ENCODE measurements at regions not wholly inside any gene's neighbourhood (a gene's known extent, or its start where the extent isn't known, plus 50 kb on each side); places are given as distances from the start of the nearest gene placed in this dataset.

- no peak for DNase-seq (ENCODE audit: low spot score in 2 of 2)
- H3K4me3 ChIP-seq = no peak overlapping the region
- in situ Hi-C loops (cut with MboI; ENCODE audit: low sequenced_read_pairs) = no loop called here
- peaks cover 7% of the 10 kb centered on the region; the same call in 1 of the 2 replicates for H3K27me3 ChIP-seq (ENCODE audit: low read depth)
- no peaks in the 10 kb centered on the region; the same call in 1 of the 2 replicates for H3K4me1 ChIP-seq
- H3K36me3 ChIP-seq (replicated peaks) = no peaks in the 10 kb centered on the region
- no peaks in the 10 kb centered on the region for H3K9me3 ChIP-seq
These were observed 461.0 kb downstream of the FOXG1 start for GRCh38 chr14:29227631-29228030.

- in situ Hi-C loops (cut with MboI; ENCODE audit: low sequenced_read_pairs) = no loop called here
- Histone ChIP-seq H3K27me3 (ENCODE audit: low read depth) (peaks cover 15% of the 10 kb centered on the region), H3K9me3 (no peaks in the 10 kb centered on the region), H3K36me3 (replicated peaks) (no peaks in the 10 kb centered on the region), H3K4me1 (no peaks in the 10 kb centered on the region), H3K4me3 (no peak overlapping the region)
- DNase-seq (ENCODE audit: low spot score in 2 of 2) = no peak
These were observed 465.6 kb downstream of the FOXG1 start for GRCh38 chr14:29232153-29232552.

- in situ Hi-C loops (cut with MboI; ENCODE audit: low sequenced_read_pairs) = no loop called here
- no peaks in the 10 kb centered on the region for H3K4me1 ChIP-seq
- no peak for DNase-seq (ENCODE audit: low spot score in 2 of 2)
These were observed 466.1 kb downstream of the FOXG1 start for GRCh38 chr14:29232711-29233110.

GRCh38 chr14:29233188-29233587 lies 466.6 kb downstream of the FOXG1 start:
- Histone ChIP-seq H3K27me3 (ENCODE audit: low read depth) (peaks cover 15% of the 10 kb centered on the region), H3K4me3 (no peak overlapping the region), H3K9me3 (no peaks in the 10 kb centered on the region), H3K4me1 (no peaks in the 10 kb centered on the region), H3K36me3 (replicated peaks) (no peaks in the 10 kb centered on the region)
- DNase-seq (ENCODE audit: low spot score in 2 of 2) = no peak
- in situ Hi-C loops (cut with MboI; ENCODE audit: low sequenced_read_pairs) = no loop called here

More at GRCh38 chr14:29232711-29233110, 466.1 kb downstream of the FOXG1 start:
- no peak overlapping the region for H3K4me3 ChIP-seq
- H3K36me3 ChIP-seq (replicated peaks) = no peaks in the 10 kb centered on the region
- no peaks in the 10 kb centered on the region for H3K9me3 ChIP-seq
- peaks cover 15% of the 10 kb centered on the region for H3K27me3 ChIP-seq (ENCODE audit: low read depth)

- Histone ChIP-seq H3K4me3 (no peak overlapping the region), H3K27me3 (ENCODE audit: low read depth) (peaks cover 13% of the 10 kb centered on the region), H3K9me3 (no peaks in the 10 kb centered on the region), H3K36me3 (replicated peaks) (no peaks in the 10 kb centered on the region), H3K4me1 (no peaks in the 10 kb centered on the region)
- no peak for DNase-seq (ENCODE audit: low spot score in 2 of 2)
- in situ Hi-C loops (cut with MboI; ENCODE audit: low sequenced_read_pairs) = no loop called here
These were observed 469.4 kb downstream of the FOXG1 start for GRCh38 chr14:29235991-29236390.

- no peaks in the 10 kb centered on the region for H3K36me3 ChIP-seq (replicated peaks)
- H3K27me3 ChIP-seq (ENCODE audit: low read depth) = peaks cover 13% of the 10 kb centered on the region
- H3K4me1 ChIP-seq = no peaks in the 10 kb centered on the region
- in situ Hi-C loops (cut with MboI; ENCODE audit: low sequenced_read_pairs) = no loop called here
- no peak for DNase-seq (ENCODE audit: low spot score in 2 of 2)
- no peak overlapping the region for H3K4me3 ChIP-seq
- no peaks in the 10 kb centered on the region for H3K9me3 ChIP-seq
These were observed 469.8 kb downstream of the FOXG1 start for GRCh38 chr14:29236401-29236800.

GRCh38 chr14:29236848-29237247 lies 470.3 kb downstream of the FOXG1 start:
- Histone ChIP-seq H3K4me3 (no peak overlapping the region), H3K27me3 (ENCODE audit: low read depth) (peaks cover 15% of the 10 kb centered on the region), H3K9me3 (no peaks in the 10 kb centered on the region), H3K36me3 (replicated peaks) (no peaks in the 10 kb centered on the region), H3K4me1 (no peaks in the 10 kb centered on the region)
- in situ Hi-C loops (cut with MboI; ENCODE audit: low sequenced_read_pairs) = no loop called here
- no peak for DNase-seq (ENCODE audit: low spot score in 2 of 2)

GRCh38 chr14:29240066-29240465 lies 473.5 kb downstream of the FOXG1 start:
- in situ Hi-C loops (cut with MboI; ENCODE audit: low sequenced_read_pairs) = no loop called here
- Histone ChIP-seq H3K27me3 (ENCODE audit: low read depth) (peaks cover 8% of the 10 kb centered on the region), H3K4me3 (no peak overlapping the region), H3K4me1 (no peaks in the 10 kb centered on the region), H3K36me3 (replicated peaks) (no peaks in the 10 kb centered on the region), H3K9me3 (no peaks in the 10 kb centered on the region)
- no peak for DNase-seq (ENCODE audit: low spot score in 2 of 2)

GRCh38 chr14:29242755-29243754 lies 476.5 kb downstream of the FOXG1 start:
- Histone ChIP-seq H3K4me3 (no peak overlapping the region), H3K9me3 (no peaks in the 10 kb centered on the region), H3K36me3 (replicated peaks) (no peaks in the 10 kb centered on the region), H3K27me3 (ENCODE audit: low read depth) (0 out of 2 replicates have a peak, but pooled peaks cover 2% of the 10 kb centered on the region), H3K4me1 (no peaks in the 10 kb centered on the region)
- DNase-seq (ENCODE audit: low spot score in 2 of 2) = no peak
- in situ Hi-C loops (cut with MboI; ENCODE audit: low sequenced_read_pairs) = no loop called here

GRCh38 chr14:29255692-29256091 lies 489.1 kb downstream of the FOXG1 start:
- no peaks in the 10 kb centered on the region for H3K36me3 ChIP-seq (replicated peaks)
- H3K4me1 ChIP-seq = no peaks in the 10 kb centered on the region
- DNase-seq (ENCODE audit: low spot score in 2 of 2) = no peak
- no peaks in the 10 kb centered on the region for H3K9me3 ChIP-seq
- in situ Hi-C loops (cut with MboI; ENCODE audit: low sequenced_read_pairs) = no loop called here
- no peaks in the 10 kb centered on the region for H3K27me3 ChIP-seq (ENCODE audit: low read depth)
- no peak overlapping the region for H3K4me3 ChIP-seq

GRCh38 chr14:29262979-29263378 lies 496.4 kb downstream of the FOXG1 start:
- H3K4me3 ChIP-seq = no peak overlapping the region
- no peaks in the 10 kb centered on the region for H3K36me3 ChIP-seq (replicated peaks)
- in situ Hi-C loops (cut with MboI; ENCODE audit: low sequenced_read_pairs) = no loop called here
- no peak for DNase-seq (ENCODE audit: low spot score in 2 of 2)
- no peaks in the 10 kb centered on the region for H3K27me3 ChIP-seq (ENCODE audit: low read depth)
- no peaks in the 10 kb centered on the region for H3K4me1 ChIP-seq
- H3K9me3 ChIP-seq = no peaks in the 10 kb centered on the region

- Histone ChIP-seq H3K27me3 (ENCODE audit: low read depth) (no peaks in the 10 kb centered on the region), H3K36me3 (replicated peaks) (no peaks in the 10 kb centered on the region), H3K9me3 (no peaks in the 10 kb centered on the region), H3K4me1 (no peaks in the 10 kb centered on the region), H3K4me3 (no peak overlapping the region)
- in situ Hi-C loops (cut with MboI; ENCODE audit: low sequenced_read_pairs) = no loop called here
- DNase-seq (ENCODE audit: low spot score in 2 of 2) = no peak
These were observed 498.3 kb downstream of the FOXG1 start for GRCh38 chr14:29264865-29265264.

GRCh38 chr14:29265852-29266251 lies 499.3 kb downstream of the FOXG1 start:
- in situ Hi-C loops (cut with MboI; ENCODE audit: low sequenced_read_pairs) = no loop called here

GRCh38 chr14:29271669-29272068 lies 505.1 kb downstream of the FOXG1 start:
- no peak for DNase-seq (ENCODE audit: low spot score in 2 of 2)
- in situ Hi-C loops (cut with MboI; ENCODE audit: low sequenced_read_pairs) = no loop called here
- Histone ChIP-seq H3K4me3 (no peak overlapping the region), H3K27me3 (ENCODE audit: low read depth) (peaks cover 9% of the 10 kb centered on the region; the same call in 1 of the 2 replicates), H3K9me3 (no peaks in the 10 kb centered on the region), H3K4me1 (no peaks in the 10 kb centered on the region), H3K36me3 (replicated peaks) (no peaks in the 10 kb centered on the region)

More at GRCh38 chr14:29265852-29266251, 499.3 kb downstream of the FOXG1 start:
- Histone ChIP-seq H3K36me3 (replicated peaks) (no peaks in the 10 kb centered on the region), H3K4me1 (no peaks in the 10 kb centered on the region), H3K9me3 (no peaks in the 10 kb centered on the region), H3K27me3 (ENCODE audit: low read depth) (no peaks in the 10 kb centered on the region; the same call in 1 of the 2 replicates), H3K4me3 (no peak overlapping the region)
- no peak for DNase-seq (ENCODE audit: low spot score in 2 of 2)

Data from HAP-1 (cell line).